ENCODE measurements at regions not wholly inside any gene's neighbourhood (a gene's known extent, or its start where the extent isn't known, plus 50 kb on each side); places are given as distances from the start of the nearest gene placed in this dataset.
"Not testable (repeated sequence)": the region's sequence is repeated elsewhere in the genome, so short reads cannot be mapped to it uniquely, and the experiment has no call there.

GRCh38 chr3:118075873-118076272, 958.8 kb downstream of the IGSF11 start:
- DNase-seq (ENCODE audit: low read depth): no peak

- no peak for DNase-seq (ENCODE audit: low read depth)
Observed at GRCh38 chr3:118077332-118077731, 957.3 kb downstream of the IGSF11 start.

GRCh38 chr3:118080889-118081288, 953.8 kb downstream of the IGSF11 start:
- DNase-seq (ENCODE audit: low read depth): no peak

- DNase-seq (ENCODE audit: low read depth): no peak
Observed at GRCh38 chr3:118088696-118089095, 946.0 kb downstream of the IGSF11 start.

GRCh38 chr3:118089563-118089962, 945.1 kb downstream of the IGSF11 start:
- no peak for DNase-seq (ENCODE audit: low read depth)

GRCh38 chr3:118097226-118097625, 937.4 kb downstream of the IGSF11 start:
- DNase-seq (ENCODE audit: low read depth): no peak

- DNase-seq (ENCODE audit: low read depth): no peak
Observed at GRCh38 chr3:118097660-118098059, 937.0 kb downstream of the IGSF11 start.

GRCh38 chr3:118098827-118099226, 935.8 kb downstream of the IGSF11 start:
- no peak for DNase-seq (ENCODE audit: low read depth)

GRCh38 chr3:118101891-118102290, 932.8 kb downstream of the IGSF11 start:
- DNase-seq (ENCODE audit: low read depth): no peak

- no peak for DNase-seq (ENCODE audit: low read depth)
Observed at GRCh38 chr3:118102737-118103136, 931.9 kb downstream of the IGSF11 start.

- DNase-seq (ENCODE audit: low read depth): no peak
Observed at GRCh38 chr3:118108201-118108600, 926.4 kb downstream of the IGSF11 start.

- no peak for DNase-seq (ENCODE audit: low read depth)
Observed at GRCh38 chr3:118108769-118109168, 925.9 kb downstream of the IGSF11 start.

GRCh38 chr3:118110211-118110610, 924.4 kb downstream of the IGSF11 start:
- no peak for DNase-seq (ENCODE audit: low read depth)

GRCh38 chr3:118116991-118117390, 917.7 kb downstream of the IGSF11 start:
- no peak for DNase-seq (ENCODE audit: low read depth)

- no peak for DNase-seq (ENCODE audit: low read depth)
Observed at GRCh38 chr3:118126751-118127150, 907.9 kb downstream of the IGSF11 start.

GRCh38 chr3:118127992-118128391, 906.7 kb downstream of the IGSF11 start:
- no peak for DNase-seq (ENCODE audit: low read depth)

GRCh38 chr3:118128886-118129285, 905.8 kb downstream of the IGSF11 start:
- DNase-seq (ENCODE audit: low read depth): no peak

- no peak for DNase-seq (ENCODE audit: low read depth)
Observed at GRCh38 chr3:118137778-118138177, 896.9 kb downstream of the IGSF11 start.

GRCh38 chr3:118144919-118145318, 889.7 kb downstream of the IGSF11 start:
- no peak for DNase-seq (ENCODE audit: low read depth)

GRCh38 chr3:118146658-118147375, 887.8 kb downstream of the IGSF11 start:
- no peak for DNase-seq (ENCODE audit: low read depth)

GRCh38 chr3:118151164-118151563, 883.5 kb downstream of the IGSF11 start:
- no peak for DNase-seq (ENCODE audit: low read depth)

GRCh38 chr3:118162627-118163588, 871.7 kb downstream of the IGSF11 start:
- DNase-seq (ENCODE audit: low read depth): not testable (repeated sequence)

- DNase-seq (ENCODE audit: low read depth): no peak
Observed at GRCh38 chr3:118165413-118165812, 869.2 kb downstream of the IGSF11 start.

Measured in renal cortical epithelial cell (primary cell).